K562 (cell line): ENCODE measurements at regions not wholly inside any gene's neighbourhood (a gene's known extent, or its start where the extent isn't known, plus 50 kb on each side); places are given as distances from the start of the nearest gene placed in this dataset.
A peak's percentile ranks its signal among the peaks of the same experiment; 100 is the strongest.

Experiments used
- CBFB ChIP-seq: sonication (generic); formaldehyde crosslinking; IDR thresholded peaks from 2 replicates; pipeline ENCODE4 v1.4.0; 2020; ENCODE audit warnings: mild to moderate bottlenecking, missing genetic modification reagents
- CREM ChIP-seq: IDR thresholded peaks from 2 replicates; pipeline ENCODE4 v1.6.1; 2014; ENCODE audit warnings: antibody characterized with exemption, low read depth
- DACH1 ChIP-seq: fragments of 450-650 bp; IDR thresholded peaks from 2 replicates; pipeline ENCODE4 v1.6.1; 2018; ENCODE audit not compliant: partially characterized antibody
- DMBX1 ChIP-seq: fragments of 250-450 bp; sonication (Bioruptor Pico); IDR thresholded peaks from 2 replicates; pipeline ENCODE4 v1.8.0; 2022; ENCODE audit warnings: inconsistent platforms, mild to moderate bottlenecking, moderate library complexity, borderline replicate concordance
- DNMT1 ChIP-seq: fragments of 450-650 bp; IDR thresholded peaks from 2 replicates; pipeline ENCODE4 v1.6.1; 2016; ENCODE audit warnings: antibody characterized with exemption, mild to moderate bottlenecking
- EGR1 ChIP-seq: fragments of 450-650 bp; conservative IDR thresholded peaks from 2 replicates; pipeline ENCODE4 v1.6.1; 2017; ENCODE audit warnings: mild to moderate bottlenecking
- MEIS2 ChIP-seq: fragments of 450-650 bp; IDR thresholded peaks from 2 replicates; pipeline ENCODE4 v1.6.1; 2014; ENCODE audit warnings: mild to moderate bottlenecking; ENCODE audit not compliant: partially characterized antibody
- MYNN ChIP-seq, 2 experiments: sonication (generic); formaldehyde crosslinking in 1 of 2; IDR thresholded peaks; 2 replicates each; pipeline versions ENCODE4 v1.5.0 to v1.6.1; 2016 to 2020; ENCODE audit warnings: antibody characterized with exemption in 1 of 2, missing genetic modification reagents in 1 of 2
- NCOR1 ChIP-seq: fragments of 450-650 bp; IDR thresholded peaks from 2 replicates; pipeline ENCODE4 v1.6.1; 2016; ENCODE audit warnings: mild to moderate bottlenecking, moderate library complexity
- NEUROD1 ChIP-seq: fragments of 150-350 bp; IDR thresholded peaks from 2 replicates; pipeline ENCODE4 v1.6.1; 2014; ENCODE audit warnings: borderline replicate concordance, low read length, low read depth; ENCODE audit not compliant: partially characterized antibody
- NR2C1 ChIP-seq, 2 experiments: fragments of 450-650 bp; IDR thresholded peaks; 2 replicates each; pipeline ENCODE4 v1.6.1; 2017; ENCODE audit warnings: mild to moderate bottlenecking in 2 of 2, antibody characterized with exemption in 1 of 2, inconsistent platforms in 1 of 2, missing compliant biosample characterization in 1 of 2, missing genetic modification characterization in 1 of 2
- RHOXF2B ChIP-seq: fragments of 250-450 bp; sonication (Bioruptor Pico); conservative IDR thresholded peaks from 2 replicates; pipeline ENCODE4 v1.5.1; 2021
- SNIP1 ChIP-seq: fragments of 450-650 bp; IDR thresholded peaks from 2 replicates; pipeline ENCODE4 v1.7.1; 2017; ENCODE audit warnings: low read depth, mild to moderate bottlenecking
- SOX6 ChIP-seq: fragments of 450-650 bp; IDR thresholded peaks from 2 replicates; pipeline ENCODE4 v1.6.1; 2014; ENCODE audit warnings: mild to moderate bottlenecking
- TGIF2 ChIP-seq: sonication (generic); formaldehyde crosslinking; IDR thresholded peaks from 2 replicates; pipeline ENCODE4 v1.8.1; 2022; ENCODE audit warnings: mild to moderate bottlenecking, missing genetic modification reagents, moderate library complexity
- YY1 ChIP-seq, 3 experiments: IDR thresholded peaks; 2 replicates each; pipeline ENCODE4 v1.6.1; 2011; ENCODE audit warnings: low read length in 2 of 3, mild to moderate bottlenecking in 2 of 3, moderate library complexity in 2 of 3, borderline replicate concordance in 1 of 3, control low read depth in 1 of 3, low read depth in 1 of 3; ENCODE audit not compliant: insufficient read depth in 3 of 3, insufficient replicate concordance in 2 of 3, control insufficient read depth in 1 of 3, insufficient read length in 1 of 3; ENCODE audit errors: extremely low read depth in 1 of 3
- ZC3H11A ChIP-seq: IDR thresholded peaks from 2 replicates; pipeline ENCODE4 v1.6.1; 2012; ENCODE audit warnings: low read depth, low read length, improper control_type of control experiment
- ZKSCAN8 ChIP-seq: fragments of 200-800 bp; sonication (Bioruptor generic); IDR thresholded peaks from 2 replicates; pipeline ENCODE4 v1.6.1; 2016; ENCODE audit warnings: missing genetic modification characterization, missing compliant biosample characterization
- ZNF408 ChIP-seq: fragments of 250-450 bp; sonication (Bioruptor Pico); IDR thresholded peaks from 2 replicates; pipeline ENCODE4 v1.4.0; 2020; ENCODE audit warnings: low read depth, mild to moderate bottlenecking, moderate library complexity
- ZZZ3 ChIP-seq: fragments of 450-650 bp; IDR thresholded peaks from 2 replicates; pipeline ENCODE4 v1.6.1; 2016; ENCODE audit warnings: antibody characterized with exemption, mild to moderate bottlenecking, moderate library complexity
- TF ChIP-seq, protein P1 (sequence below): sonication (generic); formaldehyde crosslinking; IDR thresholded peaks from 2 replicates; pipeline ENCODE4 v1.8.0; 2022; ENCODE audit warnings: mild to moderate bottlenecking, missing genetic modification reagents
- TF ChIP-seq, protein P2 (sequence below): fragments of 450-650 bp; IDR thresholded peaks from 2 replicates; pipeline ENCODE4 v1.7.0; 2016; ENCODE audit warnings: borderline replicate concordance

DNA sequence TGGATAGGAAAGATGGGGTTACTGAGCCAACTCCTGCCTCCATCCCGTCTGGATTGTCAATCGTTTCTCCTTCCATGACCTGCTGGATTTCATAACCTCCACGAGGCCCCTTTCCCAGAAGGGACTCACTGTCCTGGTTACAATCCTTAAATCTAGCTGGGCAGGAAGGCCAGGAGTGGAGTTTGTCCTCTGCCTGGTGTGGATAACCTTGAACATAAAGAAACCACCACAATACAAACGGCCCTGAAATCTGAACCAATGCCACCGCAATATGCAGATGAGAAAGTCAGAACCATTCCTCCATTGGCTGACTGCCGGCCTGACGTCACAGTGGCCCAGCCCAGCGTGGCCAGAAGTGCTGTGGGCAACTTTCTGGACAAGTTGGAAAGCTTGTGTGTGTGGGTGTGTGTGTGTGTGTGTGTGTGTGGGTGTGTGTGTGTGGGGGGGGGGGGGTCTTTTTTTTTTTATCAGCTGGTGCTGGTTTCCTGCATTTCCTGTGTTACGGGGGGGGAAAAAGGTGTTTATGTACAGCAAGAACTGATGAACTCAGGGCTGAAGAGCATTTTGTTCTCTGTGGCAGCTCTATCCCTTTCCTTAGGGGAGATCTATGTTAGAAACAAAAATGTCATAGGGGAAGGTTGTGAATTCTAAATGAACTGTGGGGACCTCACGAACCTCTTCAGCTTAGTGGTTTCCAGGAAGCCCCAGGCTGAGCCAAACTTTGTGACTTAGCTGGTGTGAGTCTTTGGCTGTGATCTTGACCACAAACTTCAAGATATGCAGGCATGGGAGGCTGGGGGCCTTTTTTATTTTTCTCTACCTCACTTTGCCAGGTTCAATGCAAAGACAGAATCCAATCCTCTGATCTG is 81.6 kb upstream of the MED13L start (continued):
- TF ChIP-seq, protein P1, sequence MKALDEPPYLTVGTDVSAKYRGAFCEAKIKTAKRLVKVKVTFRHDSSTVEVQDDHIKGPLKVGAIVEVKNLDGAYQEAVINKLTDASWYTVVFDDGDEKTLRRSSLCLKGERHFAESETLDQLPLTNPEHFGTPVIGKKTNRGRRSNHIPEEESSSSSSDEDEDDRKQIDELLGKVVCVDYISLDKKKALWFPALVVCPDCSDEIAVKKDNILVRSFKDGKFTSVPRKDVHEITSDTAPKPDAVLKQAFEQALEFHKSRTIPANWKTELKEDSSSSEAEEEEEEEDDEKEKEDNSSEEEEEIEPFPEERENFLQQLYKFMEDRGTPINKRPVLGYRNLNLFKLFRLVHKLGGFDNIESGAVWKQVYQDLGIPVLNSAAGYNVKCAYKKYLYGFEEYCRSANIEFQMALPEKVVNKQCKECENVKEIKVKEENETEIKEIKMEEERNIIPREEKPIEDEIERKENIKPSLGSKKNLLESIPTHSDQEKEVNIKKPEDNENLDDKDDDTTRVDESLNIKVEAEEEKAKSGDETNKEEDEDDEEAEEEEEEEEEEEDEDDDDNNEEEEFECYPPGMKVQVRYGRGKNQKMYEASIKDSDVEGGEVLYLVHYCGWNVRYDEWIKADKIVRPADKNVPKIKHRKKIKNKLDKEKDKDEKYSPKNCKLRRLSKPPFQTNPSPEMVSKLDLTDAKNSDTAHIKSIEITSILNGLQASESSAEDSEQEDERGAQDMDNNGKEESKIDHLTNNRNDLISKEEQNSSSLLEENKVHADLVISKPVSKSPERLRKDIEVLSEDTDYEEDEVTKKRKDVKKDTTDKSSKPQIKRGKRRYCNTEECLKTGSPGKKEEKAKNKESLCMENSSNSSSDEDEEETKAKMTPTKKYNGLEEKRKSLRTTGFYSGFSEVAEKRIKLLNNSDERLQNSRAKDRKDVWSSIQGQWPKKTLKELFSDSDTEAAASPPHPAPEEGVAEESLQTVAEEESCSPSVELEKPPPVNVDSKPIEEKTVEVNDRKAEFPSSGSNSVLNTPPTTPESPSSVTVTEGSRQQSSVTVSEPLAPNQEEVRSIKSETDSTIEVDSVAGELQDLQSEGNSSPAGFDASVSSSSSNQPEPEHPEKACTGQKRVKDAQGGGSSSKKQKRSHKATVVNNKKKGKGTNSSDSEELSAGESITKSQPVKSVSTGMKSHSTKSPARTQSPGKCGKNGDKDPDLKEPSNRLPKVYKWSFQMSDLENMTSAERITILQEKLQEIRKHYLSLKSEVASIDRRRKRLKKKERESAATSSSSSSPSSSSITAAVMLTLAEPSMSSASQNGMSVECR (CRISPR knock-in tag), result 0 out of 2 replicates have a peak, but pooled peaks have one; percentile 20
- TF ChIP-seq NEUROD1, result peak; percentile 34
- TF ChIP-seq DNMT1, result no peak
- TF ChIP-seq CREM, result peak; percentile 93
- peak; percentile 99 for TF ChIP-seq EGR1
- TF ChIP-seq, protein P2, sequence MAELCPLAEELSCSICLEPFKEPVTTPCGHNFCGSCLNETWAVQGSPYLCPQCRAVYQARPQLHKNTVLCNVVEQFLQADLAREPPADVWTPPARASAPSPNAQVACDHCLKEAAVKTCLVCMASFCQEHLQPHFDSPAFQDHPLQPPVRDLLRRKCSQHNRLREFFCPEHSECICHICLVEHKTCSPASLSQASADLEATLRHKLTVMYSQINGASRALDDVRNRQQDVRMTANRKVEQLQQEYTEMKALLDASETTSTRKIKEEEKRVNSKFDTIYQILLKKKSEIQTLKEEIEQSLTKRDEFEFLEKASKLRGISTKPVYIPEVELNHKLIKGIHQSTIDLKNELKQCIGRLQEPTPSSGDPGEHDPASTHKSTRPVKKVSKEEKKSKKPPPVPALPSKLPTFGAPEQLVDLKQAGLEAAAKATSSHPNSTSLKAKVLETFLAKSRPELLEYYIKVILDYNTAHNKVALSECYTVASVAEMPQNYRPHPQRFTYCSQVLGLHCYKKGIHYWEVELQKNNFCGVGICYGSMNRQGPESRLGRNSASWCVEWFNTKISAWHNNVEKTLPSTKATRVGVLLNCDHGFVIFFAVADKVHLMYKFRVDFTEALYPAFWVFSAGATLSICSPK, result no peak
- no peak for TF ChIP-seq ZNF408 (CRISPR knock-in tag)
- peak; percentile 33; the same call in 1 of the 2 replicates for TF ChIP-seq NCOR1
- TF ChIP-seq SNIP1, result no peak
- no peak for TF ChIP-seq NR2C1 (IDR thresholded peaks at IDR 0.05)
- TF ChIP-seq NR2C1 (tag; IDR thresholded peaks at IDR 0.05), result peak; percentile 47
- TF ChIP-seq TGIF2 (CRISPR knock-in tag), result no peak
- TF ChIP-seq SOX6, result peak; percentile 89
- TF ChIP-seq DMBX1, result peak; percentile 65; the same call in 1 of the 2 replicates
- peak; percentile 9 for TF ChIP-seq DACH1
- TF ChIP-seq MEIS2, result no peak
- peak in 1 of 3 experiments; percentile 18 for TF ChIP-seq YY1 (IDR thresholded peaks at IDR 0.05; ENCODE audit: borderline replicate concordance in 1 of 3, control insufficient read depth in 1 of 3, extremely low read depth in 1 of 3, insufficient read depth in 3 of 3, insufficient read length in 1 of 3, insufficient replicate concordance in 2 of 3, low read depth in 1 of 3, low read length in 2 of 3)
- peak; percentile 39; the same call in 1 of the 2 replicates for TF ChIP-seq MYNN (IDR thresholded peaks at IDR 0.05)
- no peak for TF ChIP-seq MYNN (CRISPR knock-in tag; IDR thresholded peaks at IDR 0.05)
- no peak for TF ChIP-seq ZZZ3
- TF ChIP-seq ZC3H11A, result no peak
- no peak for TF ChIP-seq ZKSCAN8 (CRISPR knock-in tag)
- no peak for TF ChIP-seq CBFB (CRISPR knock-in tag)
- no peak for TF ChIP-seq RHOXF2B (CRISPR knock-in tag)
